NCI-H446 (cell line): ENCODE measurements at regions not wholly inside any gene's neighbourhood (a gene's known extent, or its start where the extent isn't known, plus 50 kb on each side); places are given as distances from the start of the nearest gene placed in this dataset.
"Not testable (repeated sequence)": the region's sequence is repeated elsewhere in the genome, so short reads cannot be mapped to it uniquely, and the experiment has no call there.

ENCODE experiments used
- DNase-seq, 2 experiments: peaks; one replicate each; lab custom pipeline; 2025; lab: John Stamatoyannopoulos, UW

DNA sequence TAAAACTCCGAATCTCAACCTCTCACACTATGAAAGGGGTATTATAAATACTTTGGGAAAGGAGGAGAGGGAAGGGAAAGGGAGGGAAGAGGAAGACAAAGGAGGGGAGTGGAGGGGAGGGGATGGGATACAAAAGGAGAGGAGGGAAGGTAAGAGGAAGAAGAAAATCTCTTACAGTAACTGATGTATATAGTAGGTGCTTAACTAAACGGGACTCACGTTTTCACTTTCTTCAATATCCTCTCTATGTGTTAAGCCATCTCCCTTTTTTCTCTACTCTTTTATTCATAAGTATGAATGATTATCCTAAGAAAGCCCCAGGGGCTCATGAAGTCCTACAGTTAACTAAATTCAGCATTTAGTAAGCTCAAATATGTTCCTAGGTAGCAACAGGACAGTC is 729.6 kb upstream of the NR2F2 start:
- no peak for DNase-seq

- DNase-seq = no peak
These were observed 729.0 kb upstream of the NR2F2 start for GRCh38 chr15:95601525-95601924.

- DNase-seq = no peak
These were observed 726.7 kb upstream of the NR2F2 start for GRCh38 chr15:95603802-95604201.

DNA sequence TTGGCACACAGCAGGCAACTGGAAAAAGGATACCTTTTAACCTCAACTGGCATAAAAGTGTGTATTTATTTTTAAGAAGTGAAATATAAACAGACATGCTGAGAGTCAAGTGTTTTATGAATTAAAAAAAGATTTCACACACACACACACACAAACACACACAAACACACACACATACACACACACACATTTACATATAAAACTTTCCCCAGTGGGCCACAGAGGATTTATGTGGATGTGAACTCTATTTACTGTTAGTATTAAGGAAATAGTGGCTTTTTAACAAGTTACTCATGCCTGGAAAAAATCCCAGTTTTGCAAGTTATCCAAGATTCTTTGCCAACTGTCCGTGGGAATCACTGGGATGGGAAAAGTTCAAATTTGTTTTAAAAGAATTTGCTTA is 725.9 kb upstream of the NR2F2 start:
- DNase-seq = no peak

- DNase-seq = no peak
These were observed 725.4 kb upstream of the NR2F2 start for GRCh38 chr15:95605098-95605497.

GRCh38 chr15:95606551-95606950 is 723.9 kb upstream of the NR2F2 start:
- no peak for DNase-seq

DNA sequence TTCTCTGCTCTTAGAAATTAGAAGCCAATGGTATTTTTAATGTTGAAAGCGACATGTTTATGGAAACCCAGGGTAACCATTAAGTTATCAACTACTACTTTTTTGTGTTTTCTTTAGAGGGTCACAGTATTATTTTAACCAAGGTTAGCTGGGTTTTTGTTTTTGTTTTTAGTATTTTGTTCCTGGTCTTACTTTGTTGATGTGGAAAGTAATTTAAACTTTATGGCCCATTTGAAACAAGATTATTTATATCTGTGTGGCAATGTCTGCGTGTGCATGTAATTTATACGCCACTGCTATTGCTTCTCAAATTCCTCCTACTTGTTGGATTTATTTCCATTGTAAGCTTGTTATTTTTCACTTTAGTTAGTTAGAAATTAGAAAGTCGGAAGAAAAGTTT is 722.1 kb upstream of the NR2F2 start:
- no peak for DNase-seq

GRCh38 chr15:95609096-95609495 is 721.4 kb upstream of the NR2F2 start:
- DNase-seq = no peak

DNA sequence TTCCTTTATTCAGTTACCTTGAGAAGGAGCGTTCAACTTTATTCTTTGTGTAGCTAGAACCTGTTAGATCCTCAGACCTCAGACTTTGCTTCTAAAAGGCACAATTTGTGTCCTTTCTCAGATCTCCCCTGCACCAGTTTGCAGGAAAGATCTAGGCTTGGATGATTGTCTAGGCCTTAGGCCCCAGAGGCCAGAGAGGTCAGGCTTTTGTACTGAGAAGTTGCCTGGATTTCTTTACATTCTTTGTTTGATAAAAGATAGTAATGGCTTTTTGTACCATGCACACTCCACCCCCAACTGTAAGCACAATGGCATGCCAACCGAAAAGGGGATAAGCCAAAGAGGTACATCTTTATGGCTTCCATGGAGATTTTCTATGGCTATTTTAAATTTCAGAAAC is 719.6 kb upstream of the NR2F2 start:
- DNase-seq = no peak

DNA sequence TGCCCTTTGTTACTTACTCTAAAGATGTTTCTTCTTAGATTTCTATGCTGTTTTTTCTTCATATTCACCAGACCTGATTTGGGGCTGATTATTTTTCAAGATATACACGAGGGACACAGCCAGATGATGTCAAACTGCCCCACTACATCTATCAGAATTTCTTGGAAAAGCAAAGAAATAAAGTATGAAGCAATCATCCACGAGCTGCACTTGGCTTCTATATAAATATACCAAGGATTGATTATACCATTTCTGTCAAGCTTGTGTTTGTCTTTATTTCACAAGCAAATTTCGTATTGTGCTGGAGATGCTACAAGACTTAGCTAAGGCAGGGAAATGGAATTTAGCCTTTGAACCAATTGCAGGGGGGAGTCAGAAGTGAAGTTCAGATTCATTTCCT is 715.1 kb upstream of the NR2F2 start:
- DNase-seq = no peak

DNA sequence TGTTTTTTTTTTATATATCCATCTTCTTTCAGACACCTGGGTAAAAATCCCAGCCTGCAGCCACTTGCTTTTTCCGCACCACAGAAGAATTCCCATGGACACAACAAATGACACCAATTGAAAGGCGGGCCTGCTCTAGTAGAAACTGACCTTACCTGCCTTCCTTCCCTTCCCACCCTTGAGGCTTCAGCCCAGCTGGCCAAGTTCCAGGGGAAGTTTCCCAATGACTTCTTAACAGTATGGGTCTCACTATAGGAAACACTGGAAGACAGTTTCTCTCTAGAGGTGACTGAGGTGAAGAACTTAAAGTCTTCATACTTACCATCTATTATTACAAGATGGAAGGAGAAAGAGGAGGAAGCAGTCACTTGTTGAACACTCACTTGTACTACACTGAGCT is 714.2 kb upstream of the NR2F2 start:
- no peak for DNase-seq

- DNase-seq = no peak
These were observed 709.4 kb upstream of the NR2F2 start for GRCh38 chr15:95620934-95621579.

- DNase-seq = no peak
These were observed 707.7 kb upstream of the NR2F2 start for GRCh38 chr15:95622843-95623242.

DNA sequence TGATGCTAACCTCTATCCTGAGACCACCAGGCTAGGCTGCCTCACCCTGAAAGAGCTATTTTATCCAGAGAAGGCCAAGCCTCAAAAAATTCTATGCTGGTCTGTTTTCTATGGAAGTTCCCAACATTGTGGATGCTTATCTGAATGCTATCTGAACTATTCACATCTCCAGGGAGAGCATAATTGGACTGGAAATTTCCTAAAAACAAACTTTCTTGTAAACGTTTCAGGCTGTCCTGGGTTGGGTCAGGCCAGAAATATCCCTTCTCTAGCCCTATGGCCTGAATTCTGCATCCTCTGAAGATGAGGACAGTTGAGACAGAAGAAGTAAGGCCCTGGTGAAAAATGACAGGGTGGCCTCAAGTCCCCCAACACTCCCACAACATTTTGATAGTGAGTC is 706.4 kb upstream of the NR2F2 start:
- no peak for DNase-seq

DNA sequence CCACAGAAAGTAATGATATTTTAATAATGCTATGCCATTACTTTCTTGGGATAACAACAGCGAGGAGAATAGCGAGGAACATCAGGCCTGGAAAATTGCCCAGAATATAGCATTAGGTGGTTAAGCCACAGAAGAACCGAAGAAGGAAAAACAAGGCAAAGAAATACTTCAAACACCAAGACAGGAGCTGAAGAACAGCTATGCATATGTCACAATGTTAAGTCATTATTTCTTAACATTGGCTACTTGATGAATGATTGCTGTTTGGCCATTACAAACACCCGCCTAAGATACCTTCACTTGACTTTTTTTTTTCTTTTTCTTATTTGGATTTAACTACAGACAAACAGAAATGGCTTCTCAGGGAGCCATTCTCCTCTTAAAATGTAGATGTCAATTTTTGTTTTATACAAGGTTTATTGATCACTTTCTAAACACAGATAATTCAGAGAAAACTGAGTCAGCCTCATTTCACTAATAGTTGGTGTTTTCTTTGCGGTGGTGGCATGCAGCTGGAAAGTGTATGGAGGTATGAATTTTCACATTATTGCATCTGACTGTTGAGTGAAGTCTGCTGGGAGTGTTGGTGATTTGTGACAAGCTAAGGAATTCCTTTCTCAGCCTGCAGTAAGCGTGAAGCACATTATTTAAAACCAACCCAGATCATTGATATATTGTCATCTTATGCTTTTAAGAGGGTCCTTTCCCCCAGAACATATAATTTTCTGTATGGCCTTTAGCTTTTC is 705.7 kb upstream of the NR2F2 start:
- no peak for DNase-seq

GRCh38 chr15:95626501-95627361 is 703.8 kb upstream of the NR2F2 start:
- no peak for DNase-seq

DNA sequence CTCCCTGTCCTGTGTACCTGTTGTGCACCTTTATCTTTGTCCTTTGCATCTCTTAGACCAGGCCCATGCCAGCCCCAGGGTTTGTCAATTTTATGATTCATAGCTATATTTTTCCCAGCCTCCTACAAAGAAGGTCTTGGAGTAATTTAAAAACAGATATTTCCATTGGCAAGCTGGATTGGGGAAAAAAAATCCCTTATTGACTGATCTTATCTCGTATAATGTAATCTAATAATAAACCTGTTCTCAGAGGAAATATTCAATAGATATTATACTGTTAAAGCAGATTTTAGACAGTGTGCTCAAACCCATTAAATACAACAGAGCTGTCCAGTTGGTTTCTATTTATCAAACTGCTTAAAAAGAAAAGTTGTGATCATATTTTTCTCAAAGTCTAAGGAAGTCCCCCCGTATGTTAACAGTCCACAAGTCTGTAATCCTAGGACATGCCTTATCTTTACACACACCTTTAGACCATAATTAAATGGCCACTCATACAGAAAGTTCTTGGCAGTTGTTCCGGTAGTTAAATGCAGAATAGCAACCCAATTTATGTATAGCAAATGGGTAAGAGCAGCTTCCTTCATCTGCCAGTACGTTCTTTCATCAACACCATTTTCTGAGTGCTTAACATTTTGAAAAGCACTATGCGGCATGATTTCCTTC is 700.9 kb upstream of the NR2F2 start:
- no peak for DNase-seq

DNA sequence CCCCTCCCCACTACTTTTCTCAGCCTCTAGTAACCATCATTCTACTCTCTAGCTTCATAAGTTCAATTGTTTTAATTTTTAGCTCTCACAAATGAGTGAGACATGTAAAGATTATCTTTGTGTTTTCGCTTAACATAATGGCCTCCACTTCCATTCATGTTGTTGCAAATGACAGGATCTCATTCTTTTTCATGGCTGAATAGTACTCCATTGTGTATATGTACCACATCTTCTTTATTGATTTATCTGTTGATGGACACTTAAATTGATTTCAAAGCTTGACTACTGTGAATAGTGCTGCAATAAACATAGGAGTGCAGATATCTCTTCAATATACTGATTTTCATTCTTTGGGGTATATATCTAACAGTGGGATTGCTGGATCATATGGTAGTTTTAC is 699.8 kb upstream of the NR2F2 start:
- DNase-seq = no peak

DNA sequence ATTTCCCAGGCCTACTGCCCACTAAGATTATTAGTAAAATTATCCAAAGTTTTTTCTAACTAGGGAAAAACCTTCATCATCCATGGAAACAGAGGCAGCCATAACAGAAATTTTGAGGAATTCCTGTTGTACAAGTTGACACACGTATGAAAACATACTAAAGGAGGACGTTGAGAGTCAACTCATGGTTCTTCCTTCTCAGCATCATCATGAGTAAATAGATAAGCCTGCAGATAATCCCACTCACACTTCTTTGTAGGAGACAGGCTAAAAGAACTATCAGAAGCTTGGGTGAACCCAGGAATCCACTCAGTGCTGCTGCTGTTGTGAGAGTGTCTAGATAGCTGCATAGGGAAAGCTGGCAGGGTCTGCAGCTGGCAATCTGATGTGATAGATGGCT is 694.8 kb upstream of the NR2F2 start:
- DNase-seq = no peak

GRCh38 chr15:95636107-95636506 is 694.4 kb upstream of the NR2F2 start:
- DNase-seq = no peak

GRCh38 chr15:95637234-95637633 is 693.3 kb upstream of the NR2F2 start:
- DNase-seq = not testable (repeated sequence)

DNA sequence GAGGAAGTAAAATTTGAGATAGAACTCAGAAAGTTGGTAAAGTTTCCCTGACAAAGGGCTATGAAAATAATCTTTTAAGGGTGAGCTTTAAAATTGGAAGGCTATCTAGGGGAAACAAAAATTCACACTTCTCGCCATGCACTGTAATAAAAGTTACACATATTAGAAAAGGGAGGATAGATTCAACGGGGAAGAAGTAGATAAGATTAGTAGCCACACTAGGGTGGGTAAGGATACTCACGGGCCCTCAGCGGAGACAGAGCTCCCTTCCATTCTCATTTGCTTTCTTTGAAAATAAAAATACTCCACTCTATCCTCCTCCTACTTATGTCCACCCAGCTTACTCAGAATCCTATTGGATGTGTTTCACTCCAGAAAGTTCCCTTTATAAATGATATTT is 691.3 kb upstream of the NR2F2 start:
- DNase-seq = no peak
